Posterior cingulate gyrus (tissue), 11 donors: ENCODE measurements at regions not wholly inside any gene's neighbourhood (a gene's known extent, or its start where the extent isn't known, plus 50 kb on each side); places are given as distances from the start of the nearest gene placed in this dataset.

Experiments used
- DNase-seq, 10 donors: peaks; one replicate each; pipeline versions ENCODE4 v3.0.0 to v3.0.0-alpha.2; 2020 to 2021; ENCODE audit warnings: mixed read lengths in 3 of 10
- intact Hi-C: fragments of 100-400 bp; cut with DNase I; formaldehyde crosslinking; loops from one replicate; pipeline ENCODE4 v1.15.1; 2023

- intact Hi-C loops = no loop called here
- DNase-seq = no peak
Measured at GRCh38 chr3:25114532-25114931, 313.5 kb upstream of the RARB start.

DNA sequence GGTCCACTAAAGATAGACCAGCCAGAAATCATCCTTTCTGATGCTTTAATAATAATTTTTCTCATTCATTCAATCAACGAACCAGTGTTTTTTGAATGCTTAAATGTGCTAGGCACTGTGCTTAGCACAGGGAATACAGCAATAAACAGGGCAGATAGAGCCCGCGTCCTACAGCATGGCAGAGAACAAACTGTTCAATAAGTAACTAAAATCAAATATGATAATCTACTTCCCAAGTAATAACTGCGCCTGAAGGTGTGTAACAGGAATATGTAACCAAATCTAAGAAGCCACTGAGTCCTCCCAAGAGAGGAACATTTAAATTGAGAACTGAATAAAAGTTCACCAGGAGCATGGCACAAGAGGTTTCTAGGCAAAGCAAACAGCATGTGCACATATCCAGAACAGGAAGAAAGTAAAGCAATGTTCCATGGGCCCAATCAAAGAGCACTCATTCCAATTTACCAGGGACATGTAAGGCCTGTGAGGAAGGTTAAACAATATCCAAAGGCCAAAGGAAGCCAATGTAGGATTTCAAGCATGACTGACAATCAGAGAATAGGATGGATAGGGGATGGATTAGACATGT is 311.0 kb upstream of the RARB start:
- DNase-seq = no peak
- intact Hi-C loops = no loop called here

DNA sequence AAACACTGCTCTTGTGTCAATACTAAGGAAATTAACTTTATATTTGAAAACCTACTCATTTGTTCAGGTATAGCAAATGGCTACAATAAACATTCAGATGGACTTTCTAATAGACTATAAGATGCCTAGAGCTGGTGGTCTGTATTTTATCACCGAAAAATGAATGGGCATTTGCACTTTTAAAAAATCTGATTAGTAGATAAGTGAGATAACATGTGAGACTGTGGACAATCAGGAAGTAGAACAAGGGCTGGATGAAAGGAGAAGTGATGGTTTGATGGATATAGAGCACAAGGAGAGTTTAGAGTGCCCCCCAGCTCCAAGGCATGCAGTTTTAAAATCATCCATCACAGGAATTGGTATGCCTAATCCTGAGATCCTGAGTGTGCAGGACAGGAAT is 308.4 kb upstream of the RARB start:
- DNase-seq = no peak
- intact Hi-C loops = no loop called here

GRCh38 chr3:25120665-25121064 is 307.4 kb upstream of the RARB start:
- no peak for DNase-seq
- intact Hi-C loops = no loop called here

DNA sequence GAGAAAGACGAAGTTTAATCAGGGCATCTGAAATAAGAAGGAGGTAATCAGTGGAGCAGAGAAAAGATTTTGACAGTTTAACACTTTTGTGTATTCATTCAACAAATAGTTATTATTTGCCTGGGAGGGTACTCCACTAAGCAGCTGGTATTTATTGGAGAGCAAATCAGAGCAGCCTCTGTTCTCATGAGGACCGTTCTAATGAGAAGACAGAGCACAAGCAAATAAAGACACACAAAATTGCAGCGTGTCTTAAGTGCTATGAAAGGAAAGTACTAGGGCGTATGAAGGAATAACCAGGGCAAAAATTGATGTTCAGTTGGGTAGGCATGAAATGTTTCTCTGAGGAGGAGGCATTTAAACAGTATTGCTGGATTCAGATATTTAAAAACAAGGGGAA is 302.9 kb upstream of the RARB start:
- intact Hi-C loops = no loop called here
- DNase-seq = no peak

GRCh38 chr3:25128735-25129134 is 299.3 kb upstream of the RARB start:
- intact Hi-C loops = no loop called here

GRCh38 chr3:25130724-25131520 is 297.1 kb upstream of the RARB start:
- no peak for DNase-seq
- intact Hi-C loops = no loop called here

More at GRCh38 chr3:25128735-25129134, 299.3 kb upstream of the RARB start:
- no peak for DNase-seq

- no peak for DNase-seq
- intact Hi-C loops = no loop called here
Measured at GRCh38 chr3:25133588-25133987, 294.5 kb upstream of the RARB start.

DNA sequence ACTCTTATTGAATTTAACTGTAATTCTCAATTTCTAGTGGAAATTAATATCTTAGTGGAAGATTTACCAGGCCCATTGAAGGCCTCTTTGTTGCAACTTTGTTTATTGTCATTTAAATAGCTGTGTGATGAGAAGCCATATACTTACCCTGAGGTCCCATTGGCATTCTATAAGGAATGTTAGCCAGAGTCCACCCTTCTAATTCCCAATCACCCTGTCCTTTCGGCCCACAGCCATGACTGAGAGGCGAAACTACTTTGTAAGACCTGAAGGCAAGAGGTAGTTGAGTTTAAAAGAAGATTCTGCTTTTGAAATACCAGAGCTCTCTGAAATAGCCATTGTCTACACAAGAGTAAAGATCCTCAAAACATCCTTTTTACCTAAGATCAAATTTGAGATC is 290.5 kb upstream of the RARB start:
- no peak for DNase-seq
- intact Hi-C loops = no loop called here

GRCh38 chr3:25139267-25139666 is 288.8 kb upstream of the RARB start:
- intact Hi-C loops = no loop called here
- no peak for DNase-seq

- DNase-seq = no peak
- intact Hi-C loops = no loop called here
Measured at GRCh38 chr3:25142609-25143355, 285.3 kb upstream of the RARB start.

DNA sequence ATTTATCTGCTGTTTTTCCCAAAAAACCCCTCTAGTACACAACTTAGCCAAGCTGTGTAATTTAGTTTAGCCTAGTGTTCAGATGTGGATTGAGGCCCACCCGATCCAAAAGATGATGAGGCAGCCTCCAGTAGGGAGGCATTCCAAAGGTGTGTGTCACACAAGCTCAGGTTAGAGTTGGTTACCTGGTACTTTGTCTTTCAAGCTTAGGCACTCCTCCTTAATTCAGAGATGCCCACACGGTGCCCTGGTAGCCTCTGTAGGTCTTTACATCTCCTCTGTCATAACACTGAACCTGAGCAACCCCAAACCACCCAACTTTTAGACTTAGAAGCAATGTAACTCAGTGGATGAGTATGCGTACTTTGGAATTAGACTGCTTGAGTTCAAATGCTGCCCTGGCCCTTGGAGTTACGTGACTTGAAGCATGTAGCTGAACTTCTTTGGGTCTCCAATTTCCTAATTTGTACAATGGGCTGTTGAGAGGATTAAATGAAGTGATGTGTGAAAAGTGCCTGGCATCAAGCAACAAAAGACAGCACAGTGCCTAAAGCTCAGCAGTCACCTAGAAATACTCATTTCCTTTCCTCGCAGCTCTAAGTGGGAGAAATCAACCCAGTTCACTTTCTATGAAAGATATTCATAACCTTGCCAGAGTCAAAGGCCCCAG is 284.6 kb upstream of the RARB start:
- intact Hi-C loops = no loop called here

DNA sequence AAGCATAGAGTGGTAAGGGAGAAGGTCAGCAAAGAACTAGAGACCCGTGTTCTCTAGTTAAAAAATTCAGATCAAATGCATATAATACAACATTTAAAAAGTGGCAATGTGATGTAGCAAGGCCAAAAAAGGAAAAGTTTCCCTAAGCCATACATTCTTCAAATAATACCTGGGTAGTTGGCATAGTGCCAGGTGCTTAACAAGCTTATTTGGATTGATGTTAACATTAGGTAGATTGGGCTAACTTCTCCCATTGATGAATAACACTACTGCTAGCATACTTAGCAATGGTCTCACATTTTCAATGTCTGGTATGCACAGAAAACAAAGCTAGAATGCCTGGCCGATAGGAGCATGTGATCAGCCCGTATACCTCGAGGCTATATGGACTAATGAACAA is 283.6 kb upstream of the RARB start:
- intact Hi-C loops = no loop called here
- no peak for DNase-seq

More for the DNA sequence above, 284.6 kb upstream of the RARB start:
- no peak for DNase-seq

- intact Hi-C loops = no loop called here
- no peak for DNase-seq
Measured at GRCh38 chr3:25145176-25145575, 282.9 kb upstream of the RARB start.

- no peak for DNase-seq
- intact Hi-C loops = no loop called here
Measured at GRCh38 chr3:25150199-25150598, 277.9 kb upstream of the RARB start.

DNA sequence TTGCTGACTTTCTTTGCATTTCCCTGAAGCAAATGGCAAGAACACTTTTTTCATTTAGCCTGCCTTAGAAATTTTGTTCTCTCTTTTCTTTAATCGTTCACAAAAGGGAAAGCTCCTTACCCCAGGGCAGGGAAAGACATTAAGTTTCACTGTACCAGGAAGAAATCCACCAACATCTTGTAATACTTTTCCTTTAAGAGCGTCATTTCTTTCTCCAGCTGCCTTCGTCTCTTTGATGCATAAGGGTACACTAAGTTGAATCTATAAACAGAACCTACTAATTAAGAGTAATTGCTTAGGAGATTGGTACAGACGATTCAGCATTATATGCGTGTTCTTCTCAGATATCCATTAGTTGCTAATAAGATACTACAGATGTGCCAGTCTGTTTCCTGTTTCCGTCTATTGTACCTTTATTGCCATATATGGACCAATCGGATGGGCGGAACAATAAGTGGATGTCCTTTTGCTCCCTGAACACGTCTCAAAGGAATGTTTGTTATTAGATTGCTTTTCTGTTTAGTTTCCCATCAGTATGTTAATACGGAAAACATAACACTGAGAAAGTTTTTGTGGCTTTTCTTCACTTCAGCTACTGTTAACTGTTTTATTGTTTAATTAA is 276.7 kb upstream of the RARB start:
- DNase-seq = no peak
- intact Hi-C loops = no loop called here

DNA sequence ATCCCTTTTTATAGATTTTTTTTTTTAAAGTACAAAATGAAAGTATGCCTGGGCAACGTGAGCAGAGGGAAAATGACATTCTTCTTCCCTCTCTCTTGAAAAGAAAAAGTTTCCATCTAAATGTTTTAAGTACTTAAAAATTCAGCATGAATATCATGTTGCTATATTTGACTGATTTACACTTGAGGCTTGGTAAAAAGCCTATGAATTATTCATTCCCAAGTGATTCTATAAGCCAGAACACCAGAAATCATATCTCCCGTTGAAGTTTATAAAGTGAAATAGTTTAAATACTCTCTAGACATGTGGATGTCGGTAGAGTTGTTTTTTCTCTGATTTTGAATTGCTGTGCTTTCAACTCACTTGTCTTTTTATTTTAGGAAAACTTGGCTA is 276.2 kb upstream of the RARB start:
- intact Hi-C loops = no loop called here
- no peak for DNase-seq

DNA sequence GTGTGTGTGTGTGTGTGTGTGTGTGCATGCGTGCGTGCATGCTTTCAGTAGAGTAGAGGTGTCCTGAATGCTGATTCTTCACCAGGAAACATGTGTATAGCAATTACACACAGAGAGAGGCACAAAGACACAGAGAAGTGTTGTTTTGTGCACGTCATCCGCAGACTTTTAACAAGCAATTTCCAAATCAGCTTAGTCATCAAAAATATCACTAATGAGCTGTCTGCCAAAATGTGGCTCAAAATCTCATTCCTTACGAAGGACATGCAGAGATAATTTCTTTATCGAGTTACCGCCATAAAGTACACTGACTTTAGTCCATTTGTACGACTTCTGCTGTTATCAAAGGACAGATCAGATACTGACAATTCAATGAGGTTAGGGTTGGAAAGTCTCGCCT is 274.9 kb upstream of the RARB start:
- no peak for DNase-seq
- intact Hi-C loops = no loop called here

GRCh38 chr3:25153561-25153960 is 274.5 kb upstream of the RARB start:
- intact Hi-C loops = no loop called here
- no peak for DNase-seq

- DNase-seq = no peak
- intact Hi-C loops = no loop called here
Measured at GRCh38 chr3:25155652-25156471, 272.2 kb upstream of the RARB start.
